HCEC 1CT (cell line): ENCODE measurements at regions not wholly inside any gene's neighbourhood (a gene's known extent, or its start where the extent isn't known, plus 50 kb on each side); places are given as distances from the start of the nearest gene placed in this dataset.
"Not testable (repeated sequence)": the region's sequence is repeated elsewhere in the genome, so short reads cannot be mapped to it uniquely, and the experiment has no call there.

Experiments used
- DNase-seq: peaks from one replicate; pipeline ENCODE4 v3.0.0-alpha.2; 2017

DNA sequence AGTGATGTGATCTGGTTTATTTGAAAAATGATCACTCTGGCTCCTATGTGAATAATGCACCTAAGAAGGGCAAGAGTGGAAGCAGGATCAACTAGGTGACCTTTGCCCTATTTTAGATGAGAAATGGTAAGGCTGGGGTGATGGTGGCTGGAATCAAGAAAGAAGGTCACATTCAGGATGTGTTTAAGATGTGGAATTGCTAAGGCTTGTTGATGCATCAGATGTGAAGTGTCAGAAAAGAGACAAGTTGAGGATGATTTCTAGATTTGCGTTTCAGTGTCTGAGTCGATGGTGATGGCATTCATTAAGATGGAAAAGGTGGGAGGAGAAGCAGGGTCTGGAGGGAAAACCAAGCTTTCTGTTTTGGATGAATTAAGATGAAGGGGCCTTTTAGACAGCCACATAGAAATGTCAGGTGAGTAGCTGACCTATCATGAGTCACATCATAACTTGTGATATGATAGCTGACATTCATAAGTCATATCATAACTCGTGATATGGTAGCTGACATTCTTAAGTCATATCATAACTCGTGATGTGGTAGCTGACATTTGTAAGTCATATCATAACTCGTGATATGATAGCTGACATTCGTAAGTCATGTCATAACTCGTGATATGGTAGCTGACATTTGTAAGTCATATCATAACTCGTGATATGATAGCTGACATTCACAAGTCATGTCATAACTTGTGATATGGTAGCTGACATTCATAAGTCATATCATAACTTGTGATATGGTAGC lies 101.2 kb upstream of the SEC11C start:
- no peak for DNase-seq

DNA sequence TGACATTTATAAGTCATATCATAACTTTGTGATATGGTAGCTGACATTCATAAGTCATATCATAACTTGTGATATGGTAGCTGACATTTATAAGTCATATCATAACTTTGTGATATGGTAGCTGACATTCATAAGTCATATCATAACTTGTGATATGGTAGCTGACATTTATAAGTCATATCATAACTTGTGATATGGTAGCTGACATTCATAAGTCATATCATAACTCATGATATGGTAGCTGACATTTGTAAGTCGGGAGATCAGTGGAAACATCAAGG lies 100.7 kb upstream of the SEC11C start:
- DNase-seq = not testable (repeated sequence)

DNA sequence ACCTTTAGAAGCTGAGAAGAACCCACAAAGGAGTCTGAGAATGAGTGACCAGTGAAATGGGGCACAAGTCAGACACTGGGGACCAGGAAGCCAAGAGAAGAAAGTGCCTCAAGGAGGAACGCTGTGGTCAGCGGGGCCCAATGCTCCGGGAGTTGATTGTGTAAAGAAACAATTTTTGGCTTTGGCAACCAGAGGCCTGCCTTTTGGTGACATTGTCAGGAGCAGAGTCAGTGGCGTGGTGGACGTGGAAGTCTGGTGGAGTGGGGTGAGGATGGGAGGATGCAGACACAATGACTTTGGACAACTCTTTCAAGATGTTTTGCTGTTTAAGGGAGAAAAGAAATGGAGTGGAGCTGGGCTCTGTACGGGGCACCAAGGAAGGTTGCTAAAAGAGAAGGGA lies 100.2 kb upstream of the SEC11C start:
- DNase-seq = no peak

DNA sequence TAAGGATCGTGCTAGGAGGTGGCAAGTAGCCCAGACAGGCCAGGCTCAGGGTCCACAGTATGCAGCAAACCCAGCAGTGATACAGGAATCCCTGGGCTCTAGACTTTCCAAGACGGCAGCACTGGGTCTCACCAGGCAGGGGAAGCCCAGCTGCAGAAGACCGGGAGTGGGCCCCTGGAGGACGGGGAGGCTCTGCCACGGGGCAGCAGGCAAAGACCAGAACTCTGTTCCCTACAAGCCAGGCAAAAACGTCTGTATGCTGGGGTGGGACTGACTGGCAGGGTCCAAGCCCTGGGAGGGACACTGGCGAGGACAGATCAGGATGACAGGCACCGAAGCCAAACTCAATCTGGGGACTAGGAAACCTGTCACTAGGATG lies 98.9 kb upstream of the SEC11C start:
- DNase-seq = no peak

DNA sequence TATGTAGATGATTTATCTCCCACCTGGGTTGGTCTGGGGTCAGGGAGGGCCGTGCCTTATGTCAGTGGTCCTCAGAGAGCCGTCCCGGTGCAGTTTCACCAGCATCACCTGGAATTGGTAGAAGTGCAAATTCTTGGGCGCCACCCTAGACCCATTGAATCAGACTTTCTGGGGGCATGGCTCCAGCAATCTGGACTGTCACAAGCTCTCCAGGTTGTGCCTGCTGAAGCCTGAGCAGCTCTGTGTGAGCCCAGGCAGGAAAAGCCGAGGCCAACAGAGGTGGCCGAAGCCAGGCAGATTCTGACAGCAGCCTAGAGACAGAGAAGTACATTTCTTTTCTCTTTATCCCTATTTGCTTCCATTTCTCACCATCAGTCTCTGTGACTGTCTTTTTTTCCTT lies 98.4 kb upstream of the SEC11C start:
- DNase-seq = no peak

DNA sequence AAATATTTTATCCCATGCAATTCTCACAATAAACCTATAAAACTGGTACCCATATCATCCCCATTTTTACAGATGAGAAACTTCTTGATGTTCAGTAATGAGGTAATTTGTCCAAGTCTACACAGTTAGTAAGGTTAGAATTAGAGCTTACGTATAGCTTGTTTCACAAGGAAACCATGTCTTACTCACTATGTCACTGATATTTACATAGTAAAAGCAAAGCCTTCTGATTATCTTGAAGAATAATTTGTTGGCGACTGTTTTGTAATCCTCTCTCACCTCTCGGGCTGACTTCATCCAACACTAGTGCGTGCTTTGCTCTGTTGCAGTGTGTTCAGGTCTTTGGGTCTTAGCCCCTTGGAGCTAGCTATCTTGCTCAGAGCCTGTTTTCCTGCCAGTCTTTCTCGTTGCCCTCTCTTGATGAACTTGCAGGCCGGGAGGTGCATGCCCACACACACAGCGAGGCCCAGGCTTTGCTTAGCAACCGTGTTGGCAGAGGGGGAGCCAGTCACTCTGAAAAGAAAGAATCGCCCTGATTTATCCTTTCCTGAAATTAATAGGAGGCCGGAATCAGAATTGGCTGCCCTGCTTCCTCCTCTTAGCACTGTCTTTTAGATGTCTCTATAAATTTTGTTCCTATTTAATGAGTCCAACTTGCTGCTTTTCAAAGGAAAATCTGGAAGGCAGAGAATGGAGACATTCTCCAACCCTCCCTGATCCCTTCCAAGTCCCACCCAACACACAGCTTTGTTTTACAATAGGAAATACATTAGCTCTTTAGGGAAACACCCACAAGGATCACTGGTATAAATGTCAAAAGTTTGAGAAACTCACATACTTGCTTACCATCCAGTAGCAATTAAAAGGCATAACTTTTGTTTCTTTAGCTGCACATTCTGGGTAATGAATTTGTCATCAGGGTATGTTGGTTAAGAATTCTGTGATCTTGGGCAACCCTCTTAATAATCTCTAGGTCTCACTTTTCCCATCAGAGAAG lies 97.6 kb upstream of the SEC11C start:
- no peak for DNase-seq

DNA sequence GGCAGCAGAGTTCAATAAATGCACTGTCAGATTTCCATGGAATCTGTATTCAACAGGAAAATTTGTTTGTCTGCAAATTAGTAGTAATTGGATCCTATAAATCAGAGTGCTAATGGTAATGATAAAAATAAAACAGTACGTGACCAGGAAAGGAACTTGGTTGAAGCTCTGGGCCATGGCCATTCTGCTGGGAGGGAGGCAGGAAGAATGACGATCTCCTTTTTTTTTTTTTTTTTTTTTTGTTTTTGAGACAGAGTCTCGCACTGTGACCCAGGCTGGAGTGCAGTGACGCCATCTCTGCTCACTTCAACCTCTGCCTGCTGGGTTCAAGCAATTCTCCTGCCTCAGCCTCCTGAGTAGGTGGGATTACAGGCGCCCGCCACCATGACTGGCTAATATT lies 94.8 kb upstream of the SEC11C start:
- DNase-seq = no peak

DNA sequence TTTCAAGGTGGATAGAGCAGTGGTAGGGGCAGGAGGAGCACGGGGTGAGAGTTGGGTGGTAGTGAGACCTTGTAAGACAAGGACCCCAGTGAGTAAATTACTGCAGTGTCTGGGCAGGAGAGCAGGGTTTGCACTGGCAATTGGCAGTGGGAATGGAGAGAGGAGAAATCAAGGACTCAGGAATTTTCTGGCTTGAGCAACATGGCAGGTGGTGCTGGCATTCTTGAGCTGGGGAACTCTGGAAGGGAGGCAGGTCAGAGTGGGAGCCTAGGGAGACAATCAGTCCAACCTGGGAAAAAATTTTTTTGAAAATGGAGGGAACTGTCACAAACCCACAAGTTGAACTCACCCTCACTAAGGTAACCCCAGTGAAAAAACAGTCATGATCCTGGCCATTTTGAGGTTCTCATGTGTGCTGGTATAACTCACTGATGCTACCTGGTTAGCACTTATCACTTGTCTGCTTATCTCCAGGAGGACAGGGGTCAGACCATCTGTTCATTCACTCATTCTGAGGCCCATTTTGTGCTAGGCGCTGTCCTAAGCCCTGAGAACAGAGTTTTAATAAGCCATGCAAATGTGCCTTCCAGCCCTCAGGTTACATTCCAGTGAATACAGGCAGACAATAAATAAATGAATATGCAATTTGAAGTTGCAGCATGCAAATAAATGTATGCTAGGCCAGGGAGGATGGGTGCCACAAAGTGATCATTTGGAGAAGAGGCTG lies 92.2 kb upstream of the SEC11C start:
- DNase-seq = no peak

DNA sequence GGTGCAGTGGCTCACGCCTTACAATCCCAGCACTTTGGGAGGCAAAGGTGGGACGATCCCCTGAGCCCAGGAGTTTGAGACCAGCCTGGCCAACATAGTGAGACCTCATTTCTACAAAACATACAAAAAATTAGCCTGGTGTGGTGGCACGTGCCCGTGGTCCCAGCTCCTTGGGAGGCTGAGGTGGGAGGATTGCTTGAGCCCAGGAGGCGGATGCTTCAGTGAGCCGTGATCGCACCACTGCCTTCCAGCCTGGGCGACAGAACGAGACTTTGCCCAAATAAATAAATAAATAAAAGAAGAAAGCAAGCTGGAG lies 91.7 kb upstream of the SEC11C start:
- no peak for DNase-seq

DNA sequence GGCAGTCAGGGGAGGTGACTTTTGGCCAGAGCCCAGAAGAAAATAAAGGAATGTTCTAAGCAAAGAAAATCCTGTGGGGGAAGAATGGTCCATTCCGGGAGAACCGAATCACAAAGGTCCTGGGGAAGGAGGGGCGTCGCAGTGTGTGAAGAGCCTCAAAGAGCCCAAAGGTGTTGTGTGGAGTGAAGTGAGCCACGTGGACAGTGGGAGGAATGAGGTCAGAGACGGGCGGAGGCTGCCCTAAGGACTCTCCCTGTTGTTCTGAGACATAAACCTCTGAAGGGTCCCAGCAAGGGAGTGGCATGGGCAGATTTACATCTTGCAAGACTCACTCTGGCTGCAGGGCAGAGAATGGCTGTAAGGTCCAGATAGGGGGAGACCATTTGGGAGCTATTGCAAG lies 91.3 kb upstream of the SEC11C start:
- DNase-seq = no peak

DNA sequence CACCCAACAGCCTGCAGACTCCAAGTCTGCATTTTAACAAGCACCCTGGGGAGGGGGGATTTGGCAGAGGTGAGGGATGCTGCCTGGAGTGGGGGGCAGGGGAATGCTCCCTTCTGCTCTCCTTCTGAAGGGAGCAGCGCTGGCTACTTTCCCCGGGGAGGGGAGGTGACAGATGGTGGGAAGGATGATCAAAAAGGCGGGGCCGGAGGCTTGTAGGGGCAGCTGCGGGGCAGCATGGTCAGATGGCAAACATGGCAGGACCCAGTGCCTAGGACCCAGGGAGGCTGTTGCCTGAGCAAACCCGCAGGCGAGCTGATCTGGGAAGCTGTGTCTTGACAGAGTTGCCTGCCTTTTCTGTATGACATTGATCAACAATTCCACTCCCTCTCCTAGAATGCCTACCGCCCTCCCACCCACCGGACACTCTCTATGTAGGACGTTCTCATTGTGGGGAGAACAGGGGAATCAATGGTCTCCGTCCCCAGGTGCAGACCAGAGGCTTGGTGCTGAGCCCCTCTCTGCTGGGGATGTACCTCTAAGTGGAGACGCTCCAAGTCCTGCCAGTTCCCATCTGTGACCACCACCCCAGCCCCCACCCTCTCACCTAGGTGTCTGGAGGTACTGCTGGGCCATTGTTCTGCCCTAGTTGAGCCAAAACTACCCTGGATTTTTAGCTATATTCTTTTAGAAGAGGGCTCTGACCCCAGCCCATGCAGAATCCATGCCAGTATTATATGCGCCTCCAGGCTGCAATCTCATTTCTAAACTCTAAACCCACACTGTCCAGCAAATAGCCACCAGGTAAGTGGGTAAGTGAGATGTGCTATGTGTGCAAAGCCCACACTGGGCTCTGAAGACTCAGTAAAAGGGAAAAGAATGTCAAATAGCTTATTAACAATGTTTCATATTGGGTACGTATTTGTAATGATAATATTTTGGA lies 89.7 kb upstream of the SEC11C start:
- no peak for DNase-seq

DNA sequence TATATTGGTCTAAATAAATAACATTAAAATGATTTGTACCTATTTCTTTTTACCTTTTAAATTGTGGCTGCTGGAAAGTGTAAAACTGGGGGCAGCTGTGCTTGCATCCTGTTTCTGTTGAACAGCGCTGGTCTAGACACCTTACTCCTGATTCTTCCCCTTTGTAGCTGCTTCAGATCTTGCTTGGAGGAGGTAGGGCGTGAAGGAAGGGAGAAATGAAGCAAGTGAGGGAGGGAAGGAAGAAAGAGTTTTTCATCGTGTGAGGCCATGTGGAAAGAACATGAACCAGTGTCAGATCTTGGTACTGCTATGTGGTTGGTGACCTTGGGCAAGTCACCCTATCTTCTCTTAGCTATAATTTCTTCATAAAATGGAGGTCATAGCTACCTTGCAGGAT lies 89.0 kb upstream of the SEC11C start:
- DNase-seq = no peak

DNA sequence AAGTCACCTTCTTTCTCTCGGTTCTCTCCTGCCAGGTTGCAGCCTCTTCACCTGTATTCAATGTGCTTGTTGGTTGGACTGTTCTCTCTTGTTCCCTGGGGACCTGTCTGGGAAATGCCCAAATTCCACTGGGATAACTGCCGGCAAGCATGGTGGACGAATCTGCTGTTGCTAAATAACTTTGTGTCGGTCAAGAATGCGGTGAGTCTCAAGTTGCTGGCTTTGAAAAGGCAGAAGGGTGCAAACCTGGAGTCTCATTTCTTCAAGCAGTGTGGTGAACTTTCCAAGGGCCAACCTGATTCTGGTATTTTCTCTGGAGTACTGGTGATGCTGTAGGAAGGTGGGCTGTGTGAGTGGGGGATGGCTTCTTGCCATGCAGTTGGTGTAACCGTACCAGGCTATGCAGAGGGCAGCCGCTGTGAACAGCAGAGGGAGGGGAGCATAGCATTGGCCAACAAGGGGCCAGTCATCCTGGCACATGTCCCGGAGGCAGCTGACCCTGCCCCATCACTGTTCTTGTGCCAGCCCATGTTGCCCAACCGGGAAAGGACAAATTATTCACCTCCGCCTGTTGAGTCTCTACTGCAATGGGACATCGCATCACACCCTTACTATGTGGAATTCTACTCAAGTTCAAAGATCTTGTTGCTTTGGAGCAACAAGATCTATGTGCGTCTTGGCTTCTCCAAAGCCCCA lies 88.1 kb upstream of the SEC11C start:
- DNase-seq = no peak

DNA sequence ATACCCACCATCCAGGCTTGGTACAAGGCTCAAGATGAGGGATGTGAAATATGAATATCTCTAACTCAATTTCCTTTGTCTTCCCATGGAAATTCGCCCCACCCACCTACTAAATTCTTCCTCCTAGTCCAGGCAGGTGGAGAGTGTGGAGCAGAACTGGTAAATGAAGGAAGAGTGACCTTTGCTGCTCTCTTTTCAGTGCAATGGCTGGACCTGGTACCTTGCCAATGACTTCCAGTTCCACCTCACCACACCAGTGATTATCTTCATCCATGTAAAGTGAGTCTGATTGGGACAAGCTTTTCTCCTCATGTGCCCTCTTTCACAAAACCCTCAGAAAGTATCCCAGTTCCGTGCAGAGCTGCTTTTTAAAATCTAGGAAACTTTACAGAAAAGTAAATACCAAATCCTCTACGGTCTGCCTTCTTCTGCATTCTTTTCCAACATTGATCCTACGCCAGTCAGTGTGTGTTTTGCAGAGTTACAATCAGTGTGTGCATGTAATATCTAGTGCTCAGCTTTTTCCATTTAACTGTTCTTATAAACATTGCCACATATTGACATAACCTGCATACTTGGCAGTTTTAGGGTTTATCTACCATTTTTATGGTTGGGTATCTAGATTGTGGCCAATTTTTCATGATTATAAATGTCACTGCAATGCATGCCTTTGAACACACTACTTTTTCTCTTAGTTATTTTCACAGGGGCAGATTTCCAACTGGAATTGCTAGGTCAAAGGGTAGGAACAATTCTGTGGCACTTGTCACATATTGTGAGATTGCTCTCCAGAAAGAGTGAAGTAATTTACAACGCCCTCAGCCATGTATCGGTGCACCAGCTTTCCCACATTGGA lies 86.5 kb upstream of the SEC11C start:
- DNase-seq = no peak

DNA sequence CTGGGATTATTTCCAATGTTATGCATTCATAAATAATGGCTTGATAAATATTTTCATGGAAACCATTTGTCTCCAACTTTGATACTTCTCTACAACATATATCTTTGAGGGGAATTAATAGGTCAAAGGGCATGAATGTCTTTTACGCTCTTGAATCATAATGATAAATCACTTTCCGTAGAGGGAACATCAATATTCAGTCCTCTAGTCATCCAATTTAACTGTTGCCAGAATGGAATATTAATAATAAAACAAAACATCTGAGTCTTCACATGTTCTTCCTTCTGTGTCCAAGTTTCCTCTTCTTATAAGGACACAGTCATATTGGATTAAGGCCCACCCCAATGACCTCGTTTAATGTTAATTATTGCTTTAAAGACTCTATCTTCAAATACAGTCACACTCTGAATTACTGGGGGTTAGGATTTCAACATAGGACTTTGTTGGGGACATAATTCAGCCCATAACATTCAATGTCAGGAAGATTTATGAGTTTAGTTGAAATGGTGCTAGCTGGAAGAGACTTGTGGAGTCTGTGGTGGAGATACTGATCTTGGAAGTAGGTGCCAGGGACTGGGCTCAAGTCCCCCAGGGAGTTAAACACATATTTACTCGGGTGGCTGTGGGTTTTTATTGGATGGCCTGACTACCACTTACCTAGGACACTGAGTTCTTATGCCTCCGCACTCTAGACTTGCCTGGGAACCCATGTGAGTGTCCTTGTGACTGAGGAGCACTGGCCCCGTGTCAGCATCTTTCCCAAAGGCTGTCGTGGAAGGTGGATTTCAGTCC lies 85.0 kb upstream of the SEC11C start:
- DNase-seq = no peak

DNA sequence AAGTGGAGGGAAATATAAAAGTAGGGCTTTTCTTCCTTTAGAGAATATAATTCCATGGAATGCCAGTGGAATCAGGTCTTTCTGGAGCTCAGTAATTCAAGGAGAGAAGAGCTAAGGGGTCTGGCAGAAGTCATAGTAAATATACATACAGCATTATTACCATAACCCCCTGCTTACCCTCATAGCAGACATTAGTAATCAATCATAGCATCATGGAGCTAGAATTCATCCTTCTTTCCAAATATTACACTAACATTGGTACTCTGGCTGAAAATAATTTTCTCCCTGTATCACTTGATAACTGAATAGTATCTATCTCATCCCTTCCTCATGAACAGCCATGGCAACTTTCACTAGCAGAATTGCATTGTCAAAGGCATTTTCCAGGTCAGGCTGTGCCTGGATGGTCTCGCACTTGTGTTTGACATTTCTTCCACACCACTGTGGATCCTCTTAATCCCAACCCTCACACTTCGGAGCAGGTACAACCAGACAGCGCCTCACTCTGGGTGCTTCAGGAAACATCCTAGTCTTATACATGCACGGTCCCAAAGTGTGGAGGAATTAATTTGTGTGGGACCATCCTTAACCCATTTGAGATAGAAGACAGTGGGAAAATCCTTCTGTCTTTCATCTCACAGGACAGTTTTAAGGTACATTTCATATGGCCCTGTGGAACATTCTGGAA lies 84.2 kb upstream of the SEC11C start:
- DNase-seq = no peak

DNA sequence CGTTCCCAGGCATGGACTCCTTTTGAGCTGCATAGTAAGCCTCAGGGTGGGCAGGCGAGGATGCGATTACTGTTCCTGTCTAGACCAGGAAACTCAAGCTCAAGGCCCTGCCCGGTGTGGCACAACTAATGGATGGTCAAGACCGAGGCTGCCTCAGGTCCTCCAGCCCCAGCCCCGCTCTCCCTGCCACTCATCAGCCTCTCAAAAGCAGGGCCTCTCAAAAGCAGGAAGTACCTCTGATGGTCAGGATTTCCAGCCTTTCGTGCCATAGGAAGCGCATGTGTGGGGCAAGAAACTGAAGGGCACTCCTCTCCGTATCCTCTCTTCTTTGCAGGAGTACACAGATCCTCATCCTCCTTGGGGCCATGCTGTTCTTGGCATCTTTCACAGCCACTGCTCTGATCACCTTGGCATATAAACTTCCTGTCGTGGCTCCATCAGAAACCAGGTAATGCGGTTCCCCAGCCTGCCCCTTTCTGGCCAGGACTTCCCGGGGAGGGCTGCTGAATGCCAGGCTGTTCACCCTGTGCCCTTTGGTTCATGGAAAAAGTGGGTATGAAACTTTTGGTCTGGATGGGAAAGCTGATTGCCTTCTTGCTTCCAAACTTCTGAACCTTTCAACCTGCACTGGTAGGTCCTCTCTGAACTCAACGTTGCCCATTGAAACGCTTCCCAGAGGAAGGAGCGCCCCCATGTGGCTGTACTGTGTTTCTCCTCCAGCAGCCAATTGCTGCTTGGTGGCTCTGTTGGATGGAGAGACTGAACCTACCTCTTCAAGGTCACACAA lies 82.8 kb upstream of the SEC11C start:
- DNase-seq = peak; percentile 28

DNA sequence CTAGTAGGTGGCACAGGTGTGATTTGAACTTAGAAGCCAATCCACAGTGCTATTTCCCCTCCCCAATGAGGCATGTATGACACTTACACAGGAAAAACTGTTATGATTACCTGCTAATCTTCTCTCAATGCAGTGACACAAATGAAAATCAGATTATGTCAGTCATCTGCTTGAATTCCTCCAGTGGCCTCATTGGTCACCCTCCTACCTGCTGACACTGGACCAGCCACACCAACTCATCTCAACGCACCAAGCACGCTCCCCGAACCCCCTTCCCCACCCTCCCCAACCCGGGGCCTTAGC lies 82.2 kb upstream of the SEC11C start:
- DNase-seq = no peak

DNA sequence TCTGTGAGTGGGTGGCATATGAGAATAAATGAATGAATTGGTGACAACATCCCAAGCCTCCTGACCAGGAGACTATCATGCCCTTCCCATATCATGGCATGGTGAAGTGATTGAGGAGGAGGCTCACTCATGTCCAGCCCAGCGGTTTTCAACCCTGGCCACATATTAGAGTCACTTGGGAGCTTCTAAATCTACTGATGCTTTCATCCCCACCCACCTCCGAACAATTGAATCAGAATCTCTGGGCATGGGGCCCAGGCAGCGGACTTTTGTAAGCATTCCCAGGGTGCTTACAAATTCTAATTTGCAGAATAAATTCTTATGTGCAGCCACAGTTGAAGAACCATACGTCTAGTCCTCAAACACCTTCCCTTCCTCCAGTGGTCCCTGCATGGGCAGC lies 81.7 kb upstream of the SEC11C start:
- DNase-seq = no peak
